ENCODE measurements at regions not wholly inside any gene's neighbourhood (a gene's known extent, or its start where the extent isn't known, plus 50 kb on each side); places are given as distances from the start of the nearest gene placed in this dataset.

DNA sequence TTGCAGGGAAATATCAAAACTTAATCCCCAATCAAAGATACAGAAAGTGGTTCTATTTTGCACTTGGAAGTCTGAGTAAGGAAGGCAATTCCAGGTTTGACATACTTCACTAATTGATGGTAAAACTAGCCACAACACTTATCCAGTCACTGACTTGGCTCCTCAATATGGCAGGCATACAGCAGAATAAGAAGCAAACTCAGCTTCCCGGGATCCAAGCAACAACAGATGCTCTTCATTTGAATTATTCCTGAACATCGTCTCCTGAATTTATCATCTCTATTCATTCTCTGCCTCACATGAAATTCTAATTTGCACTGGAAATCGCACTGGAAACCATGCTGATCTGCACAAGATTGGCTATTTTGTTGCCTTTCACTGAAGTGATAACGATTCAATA, 629.6 kb downstream of the PRELID2 start:
- TF ChIP-seq, protein P1, sequence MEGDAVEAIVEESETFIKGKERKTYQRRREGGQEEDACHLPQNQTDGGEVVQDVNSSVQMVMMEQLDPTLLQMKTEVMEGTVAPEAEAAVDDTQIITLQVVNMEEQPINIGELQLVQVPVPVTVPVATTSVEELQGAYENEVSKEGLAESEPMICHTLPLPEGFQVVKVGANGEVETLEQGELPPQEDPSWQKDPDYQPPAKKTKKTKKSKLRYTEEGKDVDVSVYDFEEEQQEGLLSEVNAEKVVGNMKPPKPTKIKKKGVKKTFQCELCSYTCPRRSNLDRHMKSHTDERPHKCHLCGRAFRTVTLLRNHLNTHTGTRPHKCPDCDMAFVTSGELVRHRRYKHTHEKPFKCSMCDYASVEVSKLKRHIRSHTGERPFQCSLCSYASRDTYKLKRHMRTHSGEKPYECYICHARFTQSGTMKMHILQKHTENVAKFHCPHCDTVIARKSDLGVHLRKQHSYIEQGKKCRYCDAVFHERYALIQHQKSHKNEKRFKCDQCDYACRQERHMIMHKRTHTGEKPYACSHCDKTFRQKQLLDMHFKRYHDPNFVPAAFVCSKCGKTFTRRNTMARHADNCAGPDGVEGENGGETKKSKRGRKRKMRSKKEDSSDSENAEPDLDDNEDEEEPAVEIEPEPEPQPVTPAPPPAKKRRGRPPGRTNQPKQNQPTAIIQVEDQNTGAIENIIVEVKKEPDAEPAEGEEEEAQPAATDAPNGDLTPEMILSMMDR (IDR thresholded peaks at IDR 0.05; ENCODE audit: low read depth, low read length), result no peak
- TF ChIP-seq POLR2A (IDR thresholded peaks at IDR 0.05; ENCODE audit: extremely low read depth, insufficient read length), result no peak
- TF ChIP-seq, protein P2, sequence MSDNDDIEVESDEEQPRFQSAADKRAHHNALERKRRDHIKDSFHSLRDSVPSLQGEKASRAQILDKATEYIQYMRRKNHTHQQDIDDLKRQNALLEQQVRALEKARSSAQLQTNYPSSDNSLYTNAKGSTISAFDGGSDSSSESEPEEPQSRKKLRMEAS (IDR thresholded peaks at IDR 0.05; ENCODE audit: low read depth, low read length), result no peak

All from NB4 (cell line).